HFFc6 (cell line): ENCODE measurements at regions not wholly inside any gene's neighbourhood (a gene's known extent, or its start where the extent isn't known, plus 50 kb on each side); places are given as distances from the start of the nearest gene placed in this dataset.

Source experiments
- DNase-seq: peaks from one replicate; pipeline ENCODE4 v3.0.0-alpha.2; 2018
- H3K27ac Mint-ChIP-seq: 2 replicates; pipeline ENCODE4 v1.8.0; 2020; ENCODE audit warnings: mild to moderate bottlenecking, mixed read lengths
- H3K27me3 Mint-ChIP-seq: 2 replicates; pipeline ENCODE4 v1.8.0; 2021; ENCODE audit warnings: mild to moderate bottlenecking, moderate library complexity, mixed read lengths; ENCODE audit not compliant: insufficient read depth
- H3K36me3 Mint-ChIP-seq: 2 replicates; pipeline ENCODE4 v1.8.0; 2021; ENCODE audit warnings: low read depth, mixed read lengths
- H3K4me1 Mint-ChIP-seq: 2 replicates; pipeline ENCODE4 v1.8.0; 2020; ENCODE audit warnings: low read depth, mixed read lengths
- H3K4me3 Mint-ChIP-seq: 2 replicates; pipeline ENCODE4 v1.8.0; 2020; ENCODE audit warnings: mild to moderate bottlenecking, moderate library complexity, mixed read lengths
- H3K9me3 Mint-ChIP-seq: 2 replicates; pipeline ENCODE4 v1.8.0; 2020; ENCODE audit warnings: mild to moderate bottlenecking, mixed read lengths
- CTCF ChIP-seq: fragments of 200-600 bp; sonication (generic); IDR thresholded peaks from 2 replicates; pipeline ENCODE4 v1.5.0; 2021; ENCODE audit warnings: antibody characterized with exemption, mild to moderate bottlenecking

- no peaks in the 10 kb centered on the region; the same call in 1 of the 2 replicates for H3K27me3 Mint-ChIP-seq
- H3K4me1 Mint-ChIP-seq: peaks cover 65% of the 10 kb centered on the region
- H3K36me3 Mint-ChIP-seq: no peaks in the 10 kb centered on the region
- H3K9me3 Mint-ChIP-seq: no peaks in the 10 kb centered on the region
- no peak overlapping the region for H3K4me3 Mint-ChIP-seq
- TF ChIP-seq CTCF: no peak
- no peak overlapping the region for H3K27ac Mint-ChIP-seq
- DNase-seq: no peak
These were observed 75.2 kb upstream of the DUSP5 start for GRCh38 chr10:110422548-110422947.

GRCh38 chr10:110423650-110424049, 74.1 kb upstream of the DUSP5 start:
- H3K27me3 Mint-ChIP-seq: no peaks in the 10 kb centered on the region; the same call in 1 of the 2 replicates
- H3K36me3 Mint-ChIP-seq: no peaks in the 10 kb centered on the region
- peaks cover 72% of the 10 kb centered on the region for H3K4me1 Mint-ChIP-seq
- TF ChIP-seq CTCF: no peak
- no peak for DNase-seq
- no peaks in the 10 kb centered on the region for H3K9me3 Mint-ChIP-seq
- H3K4me3 Mint-ChIP-seq: no peak overlapping the region
- no peak overlapping the region for H3K27ac Mint-ChIP-seq

GRCh38 chr10:110425684-110426293, 71.9 kb upstream of the DUSP5 start:
- peak overlapping the region; percentile 95 for H3K27ac Mint-ChIP-seq
- peak overlapping the region; percentile 59 for H3K4me3 Mint-ChIP-seq
- TF ChIP-seq CTCF: no peak
- no peaks in the 10 kb centered on the region; the same call in 1 of the 2 replicates for H3K27me3 Mint-ChIP-seq
- no peaks in the 10 kb centered on the region for H3K36me3 Mint-ChIP-seq
- no peaks in the 10 kb centered on the region for H3K9me3 Mint-ChIP-seq
- H3K4me1 Mint-ChIP-seq: peaks cover 69% of the 10 kb centered on the region
- DNase-seq: peak; percentile 96

GRCh38 chr10:110426294-110427181, 71.2 kb upstream of the DUSP5 start:
- Mint-ChIP-seq H3K36me3 (no peaks in the 10 kb centered on the region), H3K27me3 (no peaks in the 10 kb centered on the region; the same call in none of the 2 replicates), H3K27ac (peak overlapping the region; percentile 95), H3K9me3 (no peaks in the 10 kb centered on the region), H3K4me1 (peaks cover 64% of the 10 kb centered on the region), H3K4me3 (peak overlapping the region; percentile 59)
- DNase-seq: peak; percentile 84
- peak; percentile 12; the same call in 1 of the 2 replicates for TF ChIP-seq CTCF

GRCh38 chr10:110429301-110429700, 68.4 kb upstream of the DUSP5 start:
- H3K27me3 Mint-ChIP-seq: no peaks in the 10 kb centered on the region; the same call in 1 of the 2 replicates
- no peaks in the 10 kb centered on the region for H3K9me3 Mint-ChIP-seq
- no peak for TF ChIP-seq CTCF
- peaks cover 8% of the 10 kb centered on the region for H3K36me3 Mint-ChIP-seq
- H3K27ac Mint-ChIP-seq: peak overlapping the region; percentile 48
- peaks cover 59% of the 10 kb centered on the region for H3K4me1 Mint-ChIP-seq
- no peak overlapping the region for H3K4me3 Mint-ChIP-seq
- peak; percentile 37 for DNase-seq
